ENCODE measurements at regions not wholly inside any gene's neighbourhood (a gene's known extent, or its start where the extent isn't known, plus 50 kb on each side); places are given as distances from the start of the nearest gene placed in this dataset.

- Histone ChIP-seq H2AFZ (ENCODE audit: insufficient read depth, low read depth, low read length, poor library complexity, severe bottlenecking) (no peak overlapping the region), H3K4me1 (ENCODE audit: control insufficient read depth in 1 of 2, insufficient read depth in 2 of 2, low read length in 2 of 2) (no peaks in the 10 kb centered on the region), H3K27ac (ENCODE audit: low read depth in 1 of 2, low read length in 2 of 2) (no peak overlapping the region), H3K9me3 (replicated peaks in 1 of 2; ENCODE audit: control insufficient read depth in 1 of 2, insufficient read depth in 1 of 2, low read length in 2 of 2) (no peaks in the 10 kb centered on the region), H3K4me3 (replicated peaks in 1 of 3; ENCODE audit: low read depth in 2 of 3, low read length in 3 of 3) (no peak overlapping the region), H3K79me2 (ENCODE audit: insufficient read depth, low read length) (no peaks in the 10 kb centered on the region), H3K4me2 (replicated peaks; ENCODE audit: extremely low read depth, low read length, poor library complexity, severe bottlenecking) (no peak overlapping the region), H4K20me1 (ENCODE audit: insufficient read depth, low read length) (no peaks in the 10 kb centered on the region), H3K36me3 (replicated peaks in 1 of 2; ENCODE audit: control insufficient read depth in 1 of 2, insufficient read depth in 2 of 2, low read length in 2 of 2) (no peaks in the 10 kb centered on the region), H3K9ac (ENCODE audit: insufficient read depth, low read length, poor library complexity, severe bottlenecking) (no peak overlapping the region), H3K27me3 (ENCODE audit: control insufficient read depth in 2 of 2, insufficient read depth in 2 of 2, low read length in 2 of 2) (no peaks in the 10 kb centered on the region)
- no CpG with 5 or more reads among the region's 1 CpG for WGBS (ENCODE audit: insufficient coverage)
- no peak for TF ChIP-seq CTCF (IDR thresholded peaks at IDR 0.05)
- Mint-ChIP-seq H3K27me3 (ENCODE audit: low read depth in 3 of 3) (peaks cover 0 to 3% (median 0%) of the 10 kb centered on the region in 3 donors), H3K36me3 (no peaks in the 10 kb centered on the region), H3K27ac (no peak overlapping the region), H3K9me3 (peaks cover 0 to 4% (median 2%) of the 10 kb centered on the region in 7 donors), H3K4me1 (no peaks in the 10 kb centered on the region), H3K4me3 (no peak overlapping the region)
- DNase-seq = no peak
- intact Hi-C loops (cut with micrococcal nuclease) = no loop called here
Observed at GRCh38 chr12:115129727-115130126, 445.8 kb upstream of the TBX3 start.

- no peak for DNase-seq
- Mint-ChIP-seq H3K36me3 (no peaks in the 10 kb centered on the region), H3K27me3 (ENCODE audit: low read depth in 3 of 3) (no peaks in the 10 kb centered on the region), H3K4me3 (no peak overlapping the region), H3K4me1 (no peaks in the 10 kb centered on the region), H3K9me3 (peaks cover 1 to 13% (median 6%) of the 10 kb centered on the region in 7 donors), H3K27ac (no peak overlapping the region)
- Histone ChIP-seq H4K20me1 (ENCODE audit: insufficient read depth, low read length) (no peaks in the 10 kb centered on the region), H3K9me3 (replicated peaks in 1 of 2; ENCODE audit: control insufficient read depth in 1 of 2, insufficient read depth in 1 of 2, low read length in 2 of 2) (peaks cover 0 to 8% of the 10 kb centered on the region in 2 donors), H3K4me1 (ENCODE audit: control insufficient read depth in 1 of 2, insufficient read depth in 2 of 2, low read length in 2 of 2) (no peaks in the 10 kb centered on the region), H3K27ac (ENCODE audit: low read depth in 1 of 2, low read length in 2 of 2) (no peak overlapping the region), H3K36me3 (replicated peaks in 1 of 2; ENCODE audit: control insufficient read depth in 1 of 2, insufficient read depth in 2 of 2, low read length in 2 of 2) (no peaks in the 10 kb centered on the region), H3K9ac (ENCODE audit: insufficient read depth, low read length, poor library complexity, severe bottlenecking) (no peak overlapping the region), H3K4me3 (replicated peaks in 1 of 3; ENCODE audit: low read depth in 2 of 3, low read length in 3 of 3) (no peak overlapping the region), H3K4me2 (replicated peaks; ENCODE audit: extremely low read depth, low read length, poor library complexity, severe bottlenecking) (no peak overlapping the region), H3K79me2 (ENCODE audit: insufficient read depth, low read length) (no peaks in the 10 kb centered on the region), H3K27me3 (ENCODE audit: control insufficient read depth in 2 of 2, insufficient read depth in 2 of 2, low read length in 2 of 2) (no peaks in the 10 kb centered on the region), H2AFZ (ENCODE audit: insufficient read depth, low read depth, low read length, poor library complexity, severe bottlenecking) (no peak overlapping the region)
- no peak for TF ChIP-seq CTCF (IDR thresholded peaks at IDR 0.05)
- intact Hi-C loops (cut with micrococcal nuclease) = no loop called here
Observed at GRCh38 chr12:115121053-115121452, 437.1 kb upstream of the TBX3 start.
